ENCODE measurements at regions not wholly inside any gene's neighbourhood (a gene's known extent, or its start where the extent isn't known, plus 50 kb on each side); places are given as distances from the start of the nearest gene placed in this dataset.

- no peak for DNase-seq (ENCODE audit: low read depth)
These were observed 370.1 kb downstream of the ADRA2A start for GRCh38 chr10:111446966-111447365.

GRCh38 chr10:111452153-111452552 lies 375.3 kb downstream of the ADRA2A start:
- no peak for DNase-seq (ENCODE audit: low read depth)

- DNase-seq (ENCODE audit: low read depth), result no peak
These were observed 379.1 kb downstream of the ADRA2A start for GRCh38 chr10:111455776-111456426.

DNA sequence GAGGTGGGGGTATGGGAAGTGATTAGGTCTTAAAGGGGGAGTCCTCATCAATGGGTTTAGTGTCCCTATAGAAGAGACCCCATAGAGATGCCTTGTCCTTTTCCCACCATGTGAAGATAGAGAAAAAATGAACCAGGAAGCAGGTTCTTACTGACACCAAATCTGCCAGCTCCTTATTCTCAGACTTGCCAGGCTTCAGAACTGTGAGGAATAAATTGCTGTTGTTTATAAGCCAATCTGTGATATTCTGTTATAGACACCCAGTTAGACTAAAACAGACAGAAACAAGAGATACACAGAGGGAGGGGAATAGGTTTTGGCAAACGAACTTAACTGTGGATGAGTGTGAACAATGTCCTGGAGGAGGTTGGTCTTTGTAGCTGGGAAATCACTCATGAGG lies 381.4 kb downstream of the ADRA2A start:
- DNase-seq (ENCODE audit: low read depth), result no peak

DNA sequence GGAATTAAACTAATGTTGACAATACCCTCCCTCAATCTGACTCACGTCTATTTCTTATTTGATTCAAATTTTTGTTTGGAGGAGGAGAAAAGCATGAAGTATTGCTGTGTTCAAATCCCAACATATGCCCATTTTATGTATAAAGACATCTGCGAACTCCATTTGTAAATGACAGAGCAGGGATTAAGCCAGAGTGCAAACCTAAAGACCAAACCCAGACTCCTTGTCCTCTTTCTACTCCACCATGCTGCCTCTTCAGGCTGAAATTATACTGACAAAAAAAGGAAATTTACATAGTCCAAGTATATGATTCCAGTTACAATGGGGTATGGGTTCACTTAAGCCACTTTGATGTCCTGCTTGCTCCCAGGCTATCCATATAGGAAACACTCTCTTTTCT lies 383.1 kb downstream of the ADRA2A start:
- DNase-seq (ENCODE audit: low read depth), result no peak

DNA sequence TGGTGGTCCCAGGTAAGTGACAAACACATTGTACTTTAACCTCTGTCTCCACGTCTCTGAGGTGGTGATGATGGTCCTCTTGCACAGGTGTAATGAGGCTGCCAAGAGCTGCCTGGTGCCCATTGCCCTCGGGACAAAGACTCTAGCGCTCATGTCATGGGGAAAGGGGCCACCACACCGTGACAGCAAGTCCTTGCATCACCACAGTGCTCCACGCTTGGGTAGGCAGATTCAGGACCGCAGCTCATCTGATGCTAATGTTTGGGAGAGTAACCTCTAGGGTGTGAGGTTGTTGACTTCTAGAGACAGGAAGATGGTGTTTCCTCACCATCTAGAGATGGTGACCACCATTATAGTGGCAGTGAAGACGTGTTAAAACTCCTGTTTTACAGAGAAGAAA lies 395.6 kb downstream of the ADRA2A start:
- DNase-seq (ENCODE audit: low read depth), result no peak

DNA sequence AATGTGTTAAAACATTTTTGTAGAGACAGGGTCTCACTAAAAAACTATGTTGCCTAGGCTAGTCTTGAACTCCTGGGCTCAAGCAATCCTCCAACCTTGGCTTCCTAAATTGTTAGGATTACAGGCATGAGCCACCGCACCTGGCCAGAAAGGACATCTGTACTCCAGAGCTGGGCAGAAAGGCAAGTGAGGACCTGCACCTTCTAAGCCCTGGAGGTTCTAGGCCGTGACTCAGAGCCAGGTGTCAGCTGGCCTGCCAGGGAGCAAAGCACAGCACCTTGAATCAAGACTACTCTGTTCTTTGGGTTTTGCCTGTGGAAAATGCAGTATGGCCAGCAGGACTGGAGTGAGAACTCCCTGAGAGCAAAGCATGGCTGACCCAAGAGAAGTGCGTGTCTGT lies 396.5 kb downstream of the ADRA2A start:
- DNase-seq (ENCODE audit: low read depth), result no peak

GRCh38 chr10:111474786-111475185 lies 398.0 kb downstream of the ADRA2A start:
- no peak for DNase-seq (ENCODE audit: low read depth)

DNA sequence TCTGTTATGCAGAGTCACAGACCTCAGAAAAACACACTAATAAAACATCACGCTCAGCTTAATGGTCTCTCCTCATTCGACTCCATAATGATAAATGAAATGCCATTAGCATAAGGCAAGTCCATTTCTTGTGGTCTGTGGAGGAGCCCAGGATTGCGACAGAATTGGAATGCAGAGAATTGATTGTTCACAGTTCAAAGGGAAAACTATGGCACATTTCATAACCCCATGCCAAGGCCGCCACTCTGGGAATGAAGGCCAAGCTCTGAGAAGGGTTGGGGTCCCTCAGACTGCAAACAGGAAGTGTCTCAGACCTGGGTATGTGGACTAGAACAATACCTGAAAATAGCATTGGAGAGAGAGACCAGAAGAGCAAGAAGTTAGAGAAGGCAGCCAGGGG lies 398.9 kb downstream of the ADRA2A start:
- peak; percentile 65 for DNase-seq (ENCODE audit: low read depth)

- no peak for DNase-seq (ENCODE audit: low read depth)
These were observed 401.8 kb downstream of the ADRA2A start for GRCh38 chr10:111478651-111479050.

DNA sequence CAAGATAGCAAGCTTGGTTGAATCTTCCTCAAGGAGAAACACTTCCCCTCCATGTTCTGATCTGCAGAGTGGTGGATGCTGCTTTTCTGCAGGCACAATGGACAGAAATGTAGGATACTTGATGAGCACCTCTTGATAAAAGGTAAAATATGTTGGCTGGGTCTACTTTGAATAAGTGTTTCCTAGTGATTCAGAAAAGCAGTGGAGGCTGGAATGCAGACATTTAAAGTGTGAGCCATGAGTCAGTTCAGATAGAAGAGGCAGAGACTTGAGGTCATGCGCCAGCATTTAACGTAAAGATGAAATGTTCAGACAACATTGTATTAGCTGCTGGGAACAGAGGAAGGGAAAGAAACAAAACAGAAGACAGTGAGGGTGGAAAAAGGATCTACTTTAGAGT lies 403.1 kb downstream of the ADRA2A start:
- DNase-seq (ENCODE audit: low read depth), result no peak

- no peak for DNase-seq (ENCODE audit: low read depth)
These were observed 404.5 kb downstream of the ADRA2A start for GRCh38 chr10:111481261-111481826.

GRCh38 chr10:111481866-111482265 lies 405.0 kb downstream of the ADRA2A start:
- no peak for DNase-seq (ENCODE audit: low read depth)

- DNase-seq (ENCODE audit: low read depth), result no peak
These were observed 405.9 kb downstream of the ADRA2A start for GRCh38 chr10:111482621-111483216.

GRCh38 chr10:111485767-111486166 lies 408.9 kb downstream of the ADRA2A start:
- no peak for DNase-seq (ENCODE audit: low read depth)

DNA sequence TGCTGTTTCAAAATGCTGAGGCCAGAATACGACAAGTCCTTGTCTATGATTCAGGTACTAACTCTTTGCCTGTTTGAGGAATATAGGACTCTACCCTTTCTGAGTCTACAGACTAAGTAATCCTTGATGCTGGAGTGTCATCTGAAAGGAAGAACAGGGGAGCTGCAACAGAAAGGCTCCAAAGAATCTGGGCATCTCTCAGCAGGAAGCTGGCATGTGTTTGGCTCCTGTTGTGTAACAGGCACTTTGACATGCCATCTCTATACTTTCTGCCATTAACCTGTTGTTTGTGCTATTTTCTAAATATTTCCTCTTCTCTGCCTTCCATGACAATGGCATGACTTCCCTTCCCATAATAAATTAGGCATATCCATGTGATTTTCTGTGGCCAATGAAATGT lies 409.5 kb downstream of the ADRA2A start:
- DNase-seq (ENCODE audit: low read depth), result no peak

DNA sequence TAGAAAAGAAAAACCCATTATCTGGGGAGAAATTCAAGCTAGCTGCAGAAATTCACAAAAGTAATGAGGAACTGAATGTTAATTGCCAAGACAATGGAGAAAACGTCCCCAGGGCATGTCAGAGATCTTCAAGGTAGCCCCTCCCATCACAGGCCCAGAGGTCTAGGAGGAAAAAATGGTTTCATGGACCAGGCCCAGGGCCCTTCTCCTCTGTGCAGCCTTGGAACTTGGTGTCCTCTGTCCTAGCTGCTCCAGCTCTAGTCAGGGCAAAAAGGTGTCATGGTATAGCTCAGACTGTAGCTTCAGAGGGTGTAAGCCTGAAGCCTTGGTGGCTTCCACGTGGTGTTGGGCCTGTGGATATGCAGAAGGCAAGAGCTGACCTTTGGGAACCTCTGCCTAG lies 411.8 kb downstream of the ADRA2A start:
- no peak for DNase-seq (ENCODE audit: low read depth)

DNA sequence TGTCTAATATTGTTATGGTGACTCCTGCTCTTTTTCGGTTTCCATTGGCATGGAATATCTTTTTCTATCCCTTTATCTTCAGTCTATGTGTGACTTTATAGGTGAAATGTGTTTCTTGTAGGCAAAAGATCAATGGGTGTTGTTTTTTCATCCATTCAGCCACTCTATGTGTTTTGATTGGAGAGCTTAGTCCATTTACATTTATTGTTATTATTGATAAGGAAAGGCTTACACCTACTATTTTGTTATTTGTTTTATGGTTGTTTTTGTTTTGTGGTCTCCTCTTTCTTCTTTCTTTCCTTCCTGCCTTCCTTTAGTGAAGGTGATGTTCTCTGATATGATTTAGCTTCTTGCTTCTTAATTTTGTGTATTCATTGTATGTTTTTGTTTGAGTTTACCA lies 414.3 kb downstream of the ADRA2A start:
- DNase-seq (ENCODE audit: low read depth), result no peak

DNA sequence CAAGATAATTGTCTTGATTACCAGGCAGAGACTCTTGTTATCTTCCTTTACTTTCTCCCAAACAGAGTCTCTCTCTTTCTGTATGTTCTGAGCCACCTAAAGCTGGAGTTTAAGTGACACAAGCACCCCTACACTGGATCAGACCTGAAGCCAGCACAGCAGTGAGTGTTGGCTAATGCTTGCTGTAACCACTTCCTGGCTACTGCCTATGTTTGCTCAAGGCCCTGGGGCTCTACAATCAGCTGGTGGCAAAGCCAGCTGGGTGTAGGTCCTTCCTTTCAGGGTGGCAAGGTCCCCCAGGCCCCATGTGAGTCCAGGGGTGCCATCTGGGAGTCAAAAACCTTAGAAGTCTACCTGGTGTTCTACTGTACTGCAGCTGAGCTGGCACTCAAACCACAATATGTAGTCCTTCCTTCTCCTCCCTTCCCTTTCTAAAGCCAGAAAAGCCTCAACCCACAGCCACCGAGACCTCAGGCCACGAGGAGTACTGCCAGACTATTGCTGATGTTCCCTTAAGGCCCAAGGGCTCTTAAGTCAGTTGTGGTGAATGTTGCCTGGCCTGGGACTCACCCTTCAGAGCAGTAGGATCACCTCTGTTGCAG lies 416.3 kb downstream of the ADRA2A start:
- DNase-seq (ENCODE audit: low read depth), result no peak

- no peak for DNase-seq (ENCODE audit: low read depth)
These were observed 421.7 kb downstream of the ADRA2A start for GRCh38 chr10:111498560-111498959.

DNA sequence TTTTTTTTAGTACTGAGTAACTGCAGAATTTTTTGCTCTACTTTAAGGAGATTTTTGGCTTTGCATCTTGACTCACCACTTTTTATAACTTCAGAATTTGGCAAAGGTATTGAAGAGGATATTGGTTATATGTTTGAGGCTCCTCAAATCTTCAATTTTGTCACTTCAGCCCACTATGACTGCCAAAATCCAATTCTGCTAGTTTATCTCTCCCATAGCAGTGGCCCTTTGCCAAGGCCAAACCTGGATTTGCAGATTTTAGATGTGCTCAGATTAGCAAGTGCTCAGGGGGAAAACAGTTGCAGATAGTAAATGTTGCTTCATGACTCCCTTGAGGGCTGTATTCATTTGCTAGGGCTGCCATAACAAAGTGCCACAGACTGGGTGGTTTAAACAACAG lies 427.5 kb downstream of the ADRA2A start:
- DNase-seq (ENCODE audit: low read depth), result no peak

DNA sequence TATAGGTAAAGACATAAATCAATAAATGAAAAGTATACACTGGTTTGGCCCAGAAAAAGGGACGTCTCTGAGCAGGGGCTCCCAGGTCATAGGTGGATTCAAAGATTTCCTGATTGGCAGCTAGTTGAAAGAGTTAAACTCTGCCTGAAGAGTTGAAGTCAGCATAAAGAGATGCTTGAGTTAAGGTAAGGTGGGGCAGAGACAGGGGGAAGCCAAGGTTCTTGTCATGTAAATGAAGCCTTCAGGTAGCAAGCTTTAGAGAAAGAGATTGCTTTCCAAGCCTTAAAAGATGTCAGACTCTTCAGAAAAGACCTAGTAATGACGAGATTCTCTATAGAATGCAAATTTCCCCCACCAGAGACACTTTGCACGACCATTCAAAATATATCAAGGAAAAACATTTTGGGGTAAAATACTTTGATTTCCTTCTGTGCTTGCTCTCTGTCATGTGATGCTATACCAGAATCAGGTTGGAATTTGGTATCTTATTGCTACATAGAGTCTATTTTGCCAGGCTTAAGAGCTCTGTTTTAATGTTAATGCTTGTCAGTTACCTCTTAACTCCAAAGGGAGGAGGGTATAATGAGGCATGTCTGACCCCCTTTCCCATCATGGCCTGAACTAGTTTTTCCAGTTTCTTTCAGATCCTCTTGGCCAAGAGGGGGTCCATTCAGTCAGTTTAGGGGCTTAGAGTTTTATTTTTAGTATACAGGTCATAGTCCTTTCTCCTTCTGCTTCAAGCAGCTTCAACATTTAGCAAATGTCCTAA lies 429.6 kb downstream of the ADRA2A start:
- DNase-seq (ENCODE audit: low read depth), result no peak

GRCh38 chr10:111511751-111512150 lies 434.9 kb downstream of the ADRA2A start:
- no peak for DNase-seq (ENCODE audit: low read depth)
